Mesendoderm (in vitro differentiated cells): ENCODE measurements at regions not wholly inside any gene's neighbourhood (a gene's known extent, or its start where the extent isn't known, plus 50 kb on each side); places are given as distances from the start of the nearest gene placed in this dataset.

Source experiments
- DNase-seq: peaks from one replicate; pipeline ENCODE4 v3.0.0; 2013
- H2AK5ac ChIP-seq: 2 replicates; pipeline ENCODE4 v1.6.1; 2013; ENCODE audit warnings: low read length, inconsistent platforms
- H2BK120ac ChIP-seq: 2 replicates; pipeline ENCODE4 v1.6.1; 2013; ENCODE audit warnings: low read depth, mild to moderate bottlenecking, low read length, moderate library complexity, mixed read lengths
- H2BK15ac ChIP-seq: replicated peaks from 2 replicates; pipeline ENCODE4 v1.6.1; 2013; ENCODE audit warnings: low read depth, mild to moderate bottlenecking, moderate library complexity
- H2BK5ac ChIP-seq: 2 replicates; pipeline ENCODE4 v1.6.1; 2013; ENCODE audit warnings: low read length, inconsistent platforms
- H3K18ac ChIP-seq: 2 replicates; pipeline ENCODE4 v1.6.1; 2013; ENCODE audit warnings: mild to moderate bottlenecking, low read length, mixed read lengths
- H3K23ac ChIP-seq: one replicate; pipeline ENCODE4 v1.6.1; 2013; ENCODE audit warnings: low read length
- H3K27ac ChIP-seq: 2 replicates; pipeline ENCODE4 v1.5.1; 2013; ENCODE audit warnings: low read depth, mild to moderate bottlenecking, inconsistent platforms, low read length, moderate library complexity
- H3K27me3 ChIP-seq: 2 replicates; pipeline ENCODE4 v1.6.1; 2013; ENCODE audit warnings: low read length, control low read depth, mild to moderate bottlenecking, inconsistent platforms; ENCODE audit not compliant: insufficient read depth, poor library complexity
- H3K36me3 ChIP-seq: 2 replicates; pipeline ENCODE4 v1.6.1; 2013; ENCODE audit warnings: low read length, inconsistent platforms; ENCODE audit not compliant: control insufficient read depth, insufficient read depth
- H3K4ac ChIP-seq: one replicate; pipeline ENCODE4 v1.6.1; 2013; ENCODE audit warnings: low read depth, mild to moderate bottlenecking, low read length, moderate library complexity
- H3K4me1 ChIP-seq: 2 replicates; pipeline ENCODE4 v1.6.1; 2013; ENCODE audit warnings: low read depth, low read length, inconsistent platforms; ENCODE audit not compliant: control insufficient read depth
- H3K4me2 ChIP-seq: 2 replicates; pipeline ENCODE4 v1.6.1; 2013; ENCODE audit warnings: low read length
- H3K4me3 ChIP-seq: 2 replicates; pipeline ENCODE4 v1.5.1; 2013; ENCODE audit warnings: mild to moderate bottlenecking, low read length
- H3K56ac ChIP-seq: one replicate; pipeline ENCODE4 v1.6.1; 2013; ENCODE audit warnings: low read length
- H3K79me1 ChIP-seq: 2 replicates; pipeline ENCODE4 v1.6.1; 2013; ENCODE audit warnings: low read length, inconsistent platforms
- H3K79me2 ChIP-seq: 2 replicates; pipeline ENCODE4 v1.6.1; 2013; ENCODE audit warnings: mild to moderate bottlenecking, low read length; ENCODE audit not compliant: control insufficient read depth, insufficient read depth
- H3K9ac ChIP-seq: 2 replicates; pipeline ENCODE4 v1.6.1; 2013; ENCODE audit warnings: low read length, inconsistent platforms
- H4K5ac ChIP-seq: one replicate; pipeline ENCODE4 v1.6.1; 2013; ENCODE audit warnings: low read length
- H4K8ac ChIP-seq: one replicate; pipeline ENCODE4 v1.6.1; 2013; ENCODE audit warnings: low read depth, mild to moderate bottlenecking, control low read depth, low read length, moderate library complexity
- WGBS: extraction: QIAGEN DNeasy Blood & Tissue Kit; methylation state at CpG from one replicate; pipeline ENCODE4 v1.1.7; 2013; ENCODE audit warnings: low lambda C conversion rate, missing lambda C conversion rate; ENCODE audit not compliant: insufficient coverage; ENCODE audit errors: extremely low coverage; 5-methylcytosine and 5-hydroxymethylcytosine counted together

DNA sequence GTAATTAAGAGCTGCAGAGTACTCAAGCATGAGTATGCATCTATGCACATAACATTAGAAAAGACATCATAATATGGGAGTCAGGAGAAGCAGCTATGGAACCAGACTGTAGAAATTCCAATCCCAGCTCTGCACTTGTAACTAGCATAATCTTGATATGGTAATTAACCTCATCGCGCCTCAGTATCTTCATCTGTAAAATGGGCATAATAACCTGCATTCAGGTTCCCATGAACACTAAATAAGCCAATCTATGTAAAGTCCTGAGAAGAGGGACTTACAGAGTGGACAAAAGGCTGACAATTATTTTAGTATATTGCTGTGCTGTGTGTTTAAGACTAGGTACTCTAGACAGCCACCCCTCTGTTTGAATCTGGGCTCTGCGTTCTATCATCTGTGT, 318.9 kb upstream of the USP25 start:
- Histone ChIP-seq H3K56ac (no peak overlapping the region), H3K4ac (no peak overlapping the region), H3K79me1 (no peaks in the 10 kb centered on the region), H3K4me3 (no peak overlapping the region), H2BK120ac (no peak overlapping the region), H3K4me1 (no peaks in the 10 kb centered on the region), H3K79me2 (no peaks in the 10 kb centered on the region), H3K27ac (no peak overlapping the region), H3K23ac (no peak overlapping the region), H3K18ac (no peak overlapping the region), H4K5ac (no peak overlapping the region), H2BK5ac (no peak overlapping the region), H2AK5ac (no peak overlapping the region), H3K36me3 (no peaks in the 10 kb centered on the region), H2BK15ac (no peak overlapping the region), H3K4me2 (no peak overlapping the region), H3K9ac (no peak overlapping the region), H4K8ac (no peak overlapping the region), H3K27me3 (no peaks in the 10 kb centered on the region)
- no CpG with 5 or more reads among the region's 3 CpGs for WGBS
- DNase-seq: no peak

- no peak overlapping the region for H3K4me2 ChIP-seq
- no peak overlapping the region for H3K56ac ChIP-seq
- no peak overlapping the region for H3K27ac ChIP-seq
- H4K8ac ChIP-seq: no peak overlapping the region
- no peaks in the 10 kb centered on the region for H3K4me1 ChIP-seq
- no peak overlapping the region for H3K23ac ChIP-seq
- H3K9ac ChIP-seq: no peak overlapping the region
- no peak overlapping the region for H2AK5ac ChIP-seq
- H3K4ac ChIP-seq: no peak overlapping the region
- H2BK120ac ChIP-seq: no peak overlapping the region
- H3K79me2 ChIP-seq: no peaks in the 10 kb centered on the region
- no peaks in the 10 kb centered on the region for H3K27me3 ChIP-seq
- H3K36me3 ChIP-seq: no peaks in the 10 kb centered on the region
- DNase-seq: no peak
- no peak overlapping the region for H4K5ac ChIP-seq
- H2BK15ac ChIP-seq: no peak overlapping the region
- no peak overlapping the region for H2BK5ac ChIP-seq
- no peaks in the 10 kb centered on the region for H3K79me1 ChIP-seq
- 100% methylated on average over 1 of the region's 1 CpG for WGBS
- H3K18ac ChIP-seq: no peak overlapping the region
- H3K4me3 ChIP-seq: no peak overlapping the region
These were observed 315.7 kb upstream of the USP25 start for GRCh38 chr21:15414057-15414456.

GRCh38 chr21:15415541-15416261, 314.1 kb upstream of the USP25 start:
- H3K4me2 ChIP-seq: no peak overlapping the region
- no peaks in the 10 kb centered on the region for H3K36me3 ChIP-seq
- H3K4ac ChIP-seq: no peak overlapping the region
- no peak for DNase-seq
- H3K79me2 ChIP-seq: no peaks in the 10 kb centered on the region
- no peak overlapping the region for H2BK120ac ChIP-seq
- H3K56ac ChIP-seq: no peak overlapping the region
- no peak overlapping the region for H3K18ac ChIP-seq
- no peak overlapping the region for H2AK5ac ChIP-seq
- no peak overlapping the region for H2BK5ac ChIP-seq
- H4K8ac ChIP-seq: no peak overlapping the region
- H3K27me3 ChIP-seq: no peaks in the 10 kb centered on the region
- no peak overlapping the region for H2BK15ac ChIP-seq
- H3K27ac ChIP-seq: no peak overlapping the region
- no peak overlapping the region for H3K23ac ChIP-seq
- no peak overlapping the region for H3K9ac ChIP-seq
- no peak overlapping the region for H4K5ac ChIP-seq
- no CpG with 5 or more reads among the region's 2 CpGs for WGBS
- H3K4me3 ChIP-seq: no peak overlapping the region
- H3K4me1 ChIP-seq: no peaks in the 10 kb centered on the region
- H3K79me1 ChIP-seq: no peaks in the 10 kb centered on the region

- Histone ChIP-seq H4K8ac (no peak overlapping the region), H3K4me1 (peaks cover 6% of the 10 kb centered on the region), H2BK120ac (no peak overlapping the region), H3K23ac (no peak overlapping the region), H3K56ac (no peak overlapping the region), H3K27me3 (no peaks in the 10 kb centered on the region), H3K27ac (no peak overlapping the region), H3K79me1 (no peaks in the 10 kb centered on the region), H2AK5ac (no peak overlapping the region), H3K9ac (no peak overlapping the region), H3K79me2 (no peaks in the 10 kb centered on the region), H3K4ac (no peak overlapping the region), H3K36me3 (no peaks in the 10 kb centered on the region), H3K18ac (no peak overlapping the region), H3K4me2 (no peak overlapping the region), H3K4me3 (no peak overlapping the region), H4K5ac (no peak overlapping the region), H2BK15ac (no peak overlapping the region), H2BK5ac (no peak overlapping the region)
- WGBS: no CpG with 5 or more reads among the region's 5 CpGs
- DNase-seq: no peak
These were observed 308.3 kb upstream of the USP25 start for GRCh38 chr21:15421441-15421881.

DNA sequence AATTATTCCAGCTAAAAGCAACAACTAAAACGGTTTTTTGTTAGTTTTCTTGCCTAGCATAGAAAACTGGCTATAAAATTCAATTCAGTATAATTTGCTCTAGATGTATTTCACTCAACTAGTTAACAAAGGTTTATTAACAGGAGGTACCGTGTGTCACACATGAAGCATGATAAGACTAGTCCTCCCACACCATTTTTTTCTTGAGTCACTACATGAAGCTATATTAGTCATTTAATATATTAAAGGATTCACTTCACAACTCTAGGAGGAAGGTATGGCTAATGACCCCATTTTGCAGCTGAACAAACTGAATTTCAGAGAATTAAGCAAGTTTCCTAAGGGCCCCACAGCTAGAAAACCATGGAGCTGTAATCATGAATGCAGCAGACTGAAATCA, 307.8 kb upstream of the USP25 start:
- Histone ChIP-seq H3K23ac (no peak overlapping the region), H2BK15ac (no peak overlapping the region), H3K56ac (no peak overlapping the region), H3K79me2 (no peaks in the 10 kb centered on the region), H3K4ac (no peak overlapping the region), H3K27me3 (no peaks in the 10 kb centered on the region), H2BK120ac (no peak overlapping the region), H3K9ac (no peak overlapping the region), H4K8ac (no peak overlapping the region), H3K18ac (peak overlapping the region; percentile 39), H2BK5ac (no peak overlapping the region), H3K36me3 (no peaks in the 10 kb centered on the region), H4K5ac (no peak overlapping the region), H2AK5ac (no peak overlapping the region), H3K4me1 (peaks cover 6% of the 10 kb centered on the region), H3K27ac (no peak overlapping the region), H3K79me1 (no peaks in the 10 kb centered on the region), H3K4me3 (no peak overlapping the region), H3K4me2 (no peak overlapping the region)
- no peak for DNase-seq
- no CpG with 5 or more reads among the region's 2 CpGs for WGBS

GRCh38 chr21:15422783-15423182, 307.0 kb upstream of the USP25 start:
- Histone ChIP-seq H3K4me2 (no peak overlapping the region), H3K27ac (no peak overlapping the region), H3K4me1 (peaks cover 6% of the 10 kb centered on the region), H3K79me1 (no peaks in the 10 kb centered on the region), H3K4ac (no peak overlapping the region), H3K56ac (peak overlapping the region; percentile 20), H2BK5ac (peak overlapping the region; percentile 11), H3K23ac (no peak overlapping the region), H4K8ac (no peak overlapping the region), H4K5ac (no peak overlapping the region), H3K9ac (no peak overlapping the region), H3K79me2 (no peaks in the 10 kb centered on the region), H3K27me3 (no peaks in the 10 kb centered on the region), H2BK120ac (peak overlapping the region; percentile 2), H3K4me3 (no peak overlapping the region), H2AK5ac (peak overlapping the region; percentile 55), H3K36me3 (no peaks in the 10 kb centered on the region), H3K18ac (peak overlapping the region; percentile 63), H2BK15ac (no peak overlapping the region)
- WGBS: no CpG with 5 or more reads among the region's 3 CpGs
- no peak for DNase-seq
